BJ (cell line): ENCODE measurements at regions not wholly inside any gene's neighbourhood (a gene's known extent, or its start where the extent isn't known, plus 50 kb on each side); places are given as distances from the start of the nearest gene placed in this dataset.

ENCODE experiments used
- CTCF ChIA-PET: fragments of 350-600 bp; formaldehyde crosslinking; extraction: SDS; loops from one replicate; lab custom pipeline; 2021; ENCODE audit warnings: antibody characterized with exemption, inconsistent platforms; lab: Yijun Ruan, JAX
- POLR2A ChIA-PET: fragments of 300-600 bp; sonication (Branson Sonifier 250); formaldehyde crosslinking; extraction: SDS; loops from one replicate; lab custom pipeline; 2021; ENCODE audit warnings: antibody characterized with exemption; lab: Charles Lee
- DNase-seq: peaks from one replicate; pipeline ENCODE4 v3.0.0-alpha.2; 2011; ENCODE audit warnings: low read depth
- H3K27me3 ChIP-seq: 2 replicates; pipeline ENCODE4 v1.6.0; 2011; ENCODE audit warnings: low read length; ENCODE audit not compliant: control insufficient read depth, insufficient read depth
- H3K36me3 ChIP-seq: 2 replicates; pipeline ENCODE4 v1.5.1; 2011; ENCODE audit warnings: low read length; ENCODE audit not compliant: control insufficient read depth, insufficient read depth
- H3K4me3 ChIP-seq: 2 replicates; pipeline ENCODE4 v1.5.1; 2011; ENCODE audit warnings: low read depth, mild to moderate bottlenecking, control low read depth, low read length
- TF ChIP-seq, protein P1 (sequence below): IDR thresholded peaks from 2 replicates; pipeline ENCODE4 v1.5.1; 2011; ENCODE audit warnings: low read depth, mild to moderate bottlenecking, control low read depth, inconsistent platforms, low read length, moderate library complexity; ENCODE audit not compliant: insufficient read depth

DNA sequence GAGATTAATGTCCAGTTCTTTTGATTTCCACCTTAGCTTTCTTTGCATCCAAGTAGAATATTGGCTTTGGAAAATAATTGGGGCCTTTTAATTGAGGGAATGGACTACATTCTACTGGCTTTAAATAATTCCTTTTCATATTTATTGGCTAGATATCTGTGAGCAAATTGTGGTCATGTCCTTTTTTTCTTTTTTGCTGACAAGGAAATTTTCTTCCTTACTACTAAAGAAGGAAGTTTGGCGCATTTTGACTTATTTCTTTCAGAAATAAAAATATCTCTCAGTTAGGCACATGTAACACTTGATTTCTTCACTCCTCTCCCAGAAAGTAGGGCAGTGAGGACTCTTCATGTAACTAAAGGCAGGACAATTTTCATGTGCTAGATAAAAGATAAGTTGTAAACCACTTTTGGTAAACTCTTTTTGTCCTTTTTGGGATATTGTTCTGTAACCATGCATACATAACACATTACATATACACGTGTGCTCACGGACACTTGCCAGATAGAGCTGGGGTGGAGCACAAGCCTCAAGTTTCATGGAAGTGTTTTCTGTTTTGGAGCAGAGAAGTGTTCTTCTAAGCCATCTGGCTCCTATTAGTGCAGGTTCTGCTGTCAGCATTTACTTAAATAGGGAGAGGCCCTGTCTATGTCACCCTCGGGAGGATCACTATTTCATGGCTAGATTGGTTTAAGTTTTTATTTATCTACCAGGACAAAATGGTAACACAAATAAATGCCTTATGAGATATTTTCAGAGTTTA, 85.1 kb upstream of the LRIG3 start:
- ChIA-PET POLR2A (interaction anchor here (0.6 kb wide), 1 partner anchor 785 kb away, joined by 5 read pairs; no protein-coding TSS in a partner anchor), CTCF (interaction anchor here (1.0 kb wide), 1 partner anchor 80 kb away, joined by 3 read pairs; no protein-coding TSS in a partner anchor)
- no peak overlapping the region for H3K4me3 ChIP-seq
- TF ChIP-seq, protein P1, sequence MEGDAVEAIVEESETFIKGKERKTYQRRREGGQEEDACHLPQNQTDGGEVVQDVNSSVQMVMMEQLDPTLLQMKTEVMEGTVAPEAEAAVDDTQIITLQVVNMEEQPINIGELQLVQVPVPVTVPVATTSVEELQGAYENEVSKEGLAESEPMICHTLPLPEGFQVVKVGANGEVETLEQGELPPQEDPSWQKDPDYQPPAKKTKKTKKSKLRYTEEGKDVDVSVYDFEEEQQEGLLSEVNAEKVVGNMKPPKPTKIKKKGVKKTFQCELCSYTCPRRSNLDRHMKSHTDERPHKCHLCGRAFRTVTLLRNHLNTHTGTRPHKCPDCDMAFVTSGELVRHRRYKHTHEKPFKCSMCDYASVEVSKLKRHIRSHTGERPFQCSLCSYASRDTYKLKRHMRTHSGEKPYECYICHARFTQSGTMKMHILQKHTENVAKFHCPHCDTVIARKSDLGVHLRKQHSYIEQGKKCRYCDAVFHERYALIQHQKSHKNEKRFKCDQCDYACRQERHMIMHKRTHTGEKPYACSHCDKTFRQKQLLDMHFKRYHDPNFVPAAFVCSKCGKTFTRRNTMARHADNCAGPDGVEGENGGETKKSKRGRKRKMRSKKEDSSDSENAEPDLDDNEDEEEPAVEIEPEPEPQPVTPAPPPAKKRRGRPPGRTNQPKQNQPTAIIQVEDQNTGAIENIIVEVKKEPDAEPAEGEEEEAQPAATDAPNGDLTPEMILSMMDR: no peak
- H3K27me3 ChIP-seq: no peaks in the 10 kb centered on the region
- DNase-seq: peak; percentile 77
- H3K36me3 ChIP-seq: no peaks in the 10 kb centered on the region

DNA sequence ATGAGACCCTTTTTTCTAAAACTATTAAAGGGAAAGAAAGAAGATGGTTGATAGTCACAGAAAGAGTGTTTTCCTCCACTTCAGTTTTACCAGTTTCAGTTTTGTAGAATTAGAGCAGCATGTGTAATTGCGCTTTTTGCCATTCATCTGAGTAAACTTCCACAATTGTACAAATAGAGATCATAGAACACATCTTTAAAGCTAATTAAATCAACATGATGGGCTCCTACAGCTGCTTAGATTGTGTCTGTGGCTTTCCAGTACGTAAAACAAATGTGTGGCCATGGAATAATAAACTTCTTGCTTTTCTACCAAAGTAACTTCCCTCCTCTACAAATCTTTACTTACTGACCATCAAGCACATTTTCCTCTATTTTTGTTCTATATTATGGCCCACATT, 84.2 kb upstream of the LRIG3 start:
- TF ChIP-seq, protein P1: no peak
- Histone ChIP-seq H3K27me3 (no peaks in the 10 kb centered on the region), H3K36me3 (no peaks in the 10 kb centered on the region), H3K4me3 (no peak overlapping the region)
- POLR2A ChIA-PET: no interaction called here
- peak; percentile 22 for DNase-seq
- CTCF ChIA-PET: interaction anchor here (1.0 kb wide), 1 partner anchor 81 kb away, joined by 3 read pairs; no protein-coding TSS in a partner anchor

DNA sequence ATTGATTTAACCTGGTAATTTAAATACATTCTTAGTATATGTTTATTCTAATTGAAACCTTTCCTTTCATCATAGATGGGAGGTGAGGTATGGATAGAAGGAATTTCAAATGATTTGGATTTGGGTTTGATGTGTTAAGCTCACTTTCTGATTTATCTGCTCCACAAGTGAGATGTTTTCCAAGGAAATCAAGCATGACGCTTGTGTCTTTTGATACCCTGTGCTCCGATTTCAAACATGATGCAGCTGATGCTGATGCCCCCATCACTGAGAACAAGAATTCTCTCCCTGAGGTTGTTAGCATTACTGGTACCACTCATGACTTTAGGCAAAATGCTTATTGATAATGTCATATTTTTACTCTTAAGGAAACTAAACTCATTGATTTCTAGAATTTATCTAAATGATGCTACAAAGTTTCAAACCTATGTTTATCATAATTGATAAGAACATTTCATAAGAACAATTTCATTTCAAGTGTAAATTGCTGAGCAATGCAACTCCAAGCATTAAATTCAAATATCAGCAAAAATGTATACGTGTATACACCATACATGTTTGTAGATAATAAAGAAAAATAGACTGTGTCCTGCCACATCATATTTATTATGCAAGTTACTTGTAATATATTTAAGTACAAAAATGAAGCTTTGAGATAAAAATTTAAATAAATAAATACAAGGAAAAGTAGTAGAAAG, 75.5 kb upstream of the LRIG3 start:
- ChIA-PET POLR2A (no interaction called here), CTCF (interaction anchor here (0.6 kb wide), 1 partner anchor 36 kb away, joined by 3 read pairs; no protein-coding TSS in a partner anchor)
- no peaks in the 10 kb centered on the region for H3K27me3 ChIP-seq
- H3K36me3 ChIP-seq: no peaks in the 10 kb centered on the region
- TF ChIP-seq, protein P1: no peak
- no peak overlapping the region for H3K4me3 ChIP-seq
- DNase-seq: no peak

DNA sequence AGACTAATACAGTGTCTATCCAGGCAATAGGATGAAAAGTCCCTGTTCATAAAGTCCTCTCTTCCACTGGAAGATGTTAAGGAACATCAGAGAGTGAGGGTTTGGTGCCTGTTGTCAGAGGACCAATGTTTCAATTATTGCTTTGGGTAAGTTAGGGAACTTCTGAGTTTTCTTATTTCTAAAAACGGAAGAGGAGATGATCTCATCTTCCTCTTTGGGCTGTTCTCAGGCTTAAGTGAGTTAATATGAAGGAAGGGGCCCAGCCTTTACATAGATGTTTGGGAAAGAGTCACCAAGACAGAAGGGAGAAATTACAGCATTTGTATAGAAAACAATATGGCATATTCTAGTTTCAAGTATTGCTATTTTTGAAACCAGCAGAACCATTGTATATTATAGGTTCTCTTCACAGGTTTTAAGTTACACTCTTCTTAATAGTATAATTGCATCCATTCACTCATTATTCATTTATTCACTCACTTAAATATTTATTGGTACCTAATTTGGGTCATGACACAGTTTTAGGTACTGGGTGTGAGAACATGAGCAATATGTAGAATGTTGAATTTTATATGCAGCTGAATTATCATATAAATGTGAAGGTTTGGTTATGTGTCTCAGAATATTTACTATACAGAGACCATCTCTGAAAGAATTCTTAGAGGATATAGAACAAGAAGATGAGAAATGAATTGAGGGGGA, 68.5 kb upstream of the LRIG3 start:
- no peaks in the 10 kb centered on the region for H3K27me3 ChIP-seq
- no peak for DNase-seq
- no peaks in the 10 kb centered on the region for H3K36me3 ChIP-seq
- CTCF ChIA-PET: no interaction called here
- H3K4me3 ChIP-seq: no peak overlapping the region
- POLR2A ChIA-PET: no interaction called here
- TF ChIP-seq, protein P1: no peak

DNA sequence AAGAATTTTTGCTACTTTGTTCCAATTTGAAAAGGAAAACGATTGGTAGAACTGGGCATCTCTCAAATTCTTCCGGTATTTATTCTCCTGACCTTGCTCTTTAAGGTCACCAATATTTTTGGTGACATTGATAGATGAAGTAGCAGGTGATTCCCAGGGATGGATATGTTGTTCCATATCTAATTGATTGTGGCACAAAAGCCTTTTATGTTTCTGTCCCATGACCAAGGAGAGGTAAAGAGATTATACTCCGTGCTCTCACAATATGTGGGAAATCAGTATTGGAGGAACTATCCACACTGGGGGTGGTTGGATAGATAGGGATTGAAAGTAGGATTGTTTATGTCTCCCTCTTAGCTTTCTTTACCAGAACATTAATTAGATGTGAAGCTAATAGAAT, 61.7 kb upstream of the LRIG3 start:
- Histone ChIP-seq H3K36me3 (no peaks in the 10 kb centered on the region), H3K4me3 (no peak overlapping the region), H3K27me3 (no peaks in the 10 kb centered on the region)
- POLR2A ChIA-PET: interaction anchor here (0.6 kb wide), 1 partner anchor 324 kb away, joined by 4 read pairs; no protein-coding TSS in a partner anchor
- no peak for DNase-seq
- TF ChIP-seq, protein P1: no peak
- CTCF ChIA-PET: no interaction called here
